H1 (cell line): ENCODE measurements at regions not wholly inside any gene's neighbourhood (a gene's known extent, or its start where the extent isn't known, plus 50 kb on each side); places are given as distances from the start of the nearest gene placed in this dataset.

Experiments
- CTCF ChIA-PET: fragments of 300-600 bp; sonication (Branson Sonifier 250); formaldehyde crosslinking; loops from one replicate; lab custom pipeline; 2021; ENCODE audit not compliant: partially characterized antibody; lab: Charles Lee
- POLR2A ChIA-PET: fragments of 300-600 bp; sonication (Branson Sonifier 250); formaldehyde crosslinking; loops from one replicate; lab custom pipeline; 2021; ENCODE audit warnings: inconsistent platforms; ENCODE audit not compliant: partially characterized antibody; lab: Charles Lee
- DNase-seq, 2 experiments: peaks; one replicate each; pipeline versions ENCODE4 v3.0.0 to v3.0.0-alpha.2; 2010 to 2022; ENCODE audit warnings: low spot score in 2 of 2, low read depth in 1 of 2, mixed read lengths in 1 of 2
- FAIRE-seq: peaks from 2 replicates; lab custom pipeline; 2011; peaks lifted over from hg19 to GRCh38; lab: Jason Lieb, UNC
- H2AFZ ChIP-seq: 2 replicates; pipeline ENCODE4 v1.8.1; 2012; ENCODE audit warnings: low read length, inconsistent platforms
- H2AK5ac ChIP-seq: 2 replicates; pipeline ENCODE4 v1.6.1; 2013; ENCODE audit warnings: low read depth, low read length
- H2BK120ac ChIP-seq: replicated peaks from 2 replicates; pipeline ENCODE3; 2013; ENCODE audit warnings: low read depth, low read length, inconsistent platforms
- H2BK12ac ChIP-seq: 2 replicates; pipeline ENCODE4 v1.6.1; 2013; ENCODE audit warnings: low read depth, low read length
- H2BK15ac ChIP-seq: 2 replicates; pipeline ENCODE4 v1.6.1; 2013; ENCODE audit warnings: low read length
- H2BK20ac ChIP-seq: 2 replicates; pipeline ENCODE4 v1.6.1; 2013; ENCODE audit warnings: low read length
- H2BK5ac ChIP-seq: 2 replicates; pipeline ENCODE4 v1.6.1; 2013; ENCODE audit warnings: low read depth, low read length
- H3K14ac ChIP-seq: 2 replicates; pipeline ENCODE4 v1.6.1; 2013; ENCODE audit warnings: inconsistent platforms; ENCODE audit not compliant: insufficient read length
- H3K18ac ChIP-seq: 2 replicates; pipeline ENCODE4 v1.6.1; 2013; ENCODE audit warnings: low read length; ENCODE audit errors: extremely low read depth
- H3K23ac ChIP-seq: 2 replicates; pipeline ENCODE4 v1.6.1; 2013; ENCODE audit warnings: inconsistent platforms; ENCODE audit not compliant: insufficient read length
- H3K23me2 ChIP-seq: 2 replicates; pipeline ENCODE4 v1.6.1; 2013; ENCODE audit warnings: low read depth, low read length
- H3K27ac ChIP-seq: 2 replicates; pipeline ENCODE4 v1.6.1; 2011; ENCODE audit warnings: low read depth, low read length, inconsistent platforms
- H3K27me3 ChIP-seq, 4 experiments: replicated peaks in 1 of 4; 1 replicate in 1 of 4; 2 replicates in 3 of 4; pipeline versions ENCODE4 v1.6.1 to v1.8.1; 2011 to 2013; ENCODE audit warnings: low read length in 3 of 4, mild to moderate bottlenecking in 3 of 4, inconsistent platforms in 2 of 4, mixed read lengths in 2 of 4, moderate library complexity in 1 of 4; ENCODE audit not compliant: control insufficient read depth in 3 of 4, insufficient read depth in 3 of 4; ENCODE audit errors: extremely low read depth in 1 of 4
- H3K36me3 ChIP-seq, 4 experiments: 2 replicates each; pipeline versions ENCODE4 v1.6.1 to v1.8.1; 2011 to 2013; ENCODE audit warnings: mild to moderate bottlenecking in 4 of 4, low read length in 3 of 4, moderate library complexity in 2 of 4, control low read depth in 1 of 4, inconsistent platforms in 1 of 4; ENCODE audit not compliant: insufficient read depth in 4 of 4, control insufficient read depth in 2 of 4
- H3K4ac ChIP-seq: replicated peaks from 2 replicates; pipeline ENCODE3; 2013; ENCODE audit warnings: low read length, low read depth, mixed read lengths, inconsistent platforms; ENCODE audit not compliant: insufficient read length
- H3K4me1 ChIP-seq, 4 experiments: replicated peaks in 1 of 4; 1 replicate in 1 of 4; 2 replicates in 3 of 4; pipeline versions ENCODE4 v1.6.1 to v1.8.1; 2011 to 2013; ENCODE audit warnings: low read length in 3 of 4, inconsistent platforms in 2 of 4, mixed read lengths in 1 of 4; ENCODE audit not compliant: insufficient read depth in 4 of 4, control insufficient read depth in 3 of 4
- H3K4me2 ChIP-seq, 2 experiments: 2 replicates each; pipeline versions ENCODE4 v1.6.1 to v1.8.1; 2011 to 2013; ENCODE audit warnings: low read depth in 2 of 2, low read length in 2 of 2, control low read depth in 1 of 2, inconsistent platforms in 1 of 2, mild to moderate bottlenecking in 1 of 2; ENCODE audit not compliant: insufficient read depth in 1 of 2
- H3K4me3 ChIP-seq, 4 experiments: fragments of 200-600, 300-600 bp in 1 of 4; sonication (generic), shearing (Covaris generic), sonication (Bioruptor Twin) in 1 of 4; 2 replicates each; pipeline versions ENCODE4 v1.5.1 to v1.8.1; 2011 to 2016; ENCODE audit warnings: low read length in 4 of 4, low read depth in 3 of 4, control low read depth in 2 of 4, inconsistent platforms in 2 of 4, mild to moderate bottlenecking in 2 of 4, mixed read lengths in 1 of 4, moderate library complexity in 1 of 4; ENCODE audit not compliant: insufficient read depth in 2 of 4; ENCODE audit errors: extremely low read depth in 1 of 4
- H3K56ac ChIP-seq: replicated peaks from 2 replicates; pipeline ENCODE3; 2013; ENCODE audit warnings: low read depth, mild to moderate bottlenecking, mixed read lengths, low read length, inconsistent platforms; ENCODE audit not compliant: insufficient read length
- H3K79me1 ChIP-seq: 2 replicates; pipeline ENCODE4 v1.6.1; 2013; ENCODE audit warnings: low read depth, low read length, control low read depth
- H3K79me2 ChIP-seq, 2 experiments: 2 replicates each; pipeline versions ENCODE4 v1.6.1 to v1.8.1; 2012 to 2013; ENCODE audit warnings: low read length in 2 of 2, mild to moderate bottlenecking in 2 of 2, inconsistent platforms in 1 of 2; ENCODE audit not compliant: insufficient read depth in 2 of 2, control insufficient read depth in 1 of 2
- H3K9ac ChIP-seq, 4 experiments: replicated peaks in 1 of 4; 1 replicate in 1 of 4; 2 replicates in 3 of 4; pipeline versions ENCODE4 v1.6.1 to v1.8.1; 2011 to 2013; ENCODE audit warnings: low read depth in 3 of 4, low read length in 3 of 4, control low read depth in 2 of 4, mild to moderate bottlenecking in 2 of 4, moderate library complexity in 2 of 4, inconsistent platforms in 1 of 4; ENCODE audit errors: extremely low read depth in 1 of 4
- H3K9me3 ChIP-seq, 2 experiments: 2 replicates each; pipeline versions ENCODE4 v1.6.1 to v1.8.1; 2012 to 2013; ENCODE audit warnings: mild to moderate bottlenecking in 2 of 2, moderate library complexity in 2 of 2, control low read depth in 1 of 2, inconsistent platforms in 1 of 2, low read depth in 1 of 2, low read length in 1 of 2, mixed read lengths in 1 of 2; ENCODE audit not compliant: insufficient read depth in 2 of 2
- H4K20me1 ChIP-seq, 2 experiments: replicated peaks in 1 of 2; 2 replicates each; pipeline versions ENCODE3 to v1.8.1; 2011 to 2013; ENCODE audit warnings: inconsistent platforms in 2 of 2, low read length in 2 of 2, mild to moderate bottlenecking in 1 of 2; ENCODE audit not compliant: insufficient read depth in 2 of 2, control insufficient read depth in 1 of 2
- H4K5ac ChIP-seq: 2 replicates; pipeline ENCODE4 v1.6.1; 2013; ENCODE audit warnings: low read length, low read depth, mixed read lengths, inconsistent platforms; ENCODE audit not compliant: insufficient read length
- H4K8ac ChIP-seq: 2 replicates; pipeline ENCODE4 v1.8.0; 2013; ENCODE audit warnings: mild to moderate bottlenecking, moderate library complexity, low read length, inconsistent platforms; ENCODE audit not compliant: insufficient read depth; ENCODE audit errors: extremely low read depth
- H4K91ac ChIP-seq: replicated peaks from 2 replicates; pipeline ENCODE3; 2013; ENCODE audit warnings: low read length, mixed read lengths, inconsistent platforms; ENCODE audit not compliant: insufficient read length
- ASH2L ChIP-seq: fragments of 200-600, 300-600 bp; sonication (generic); IDR thresholded peaks from one replicate; pipeline ENCODE4 v1.7.1; 2017; ENCODE audit warnings: low read length
- CBX8 ChIP-seq: fragments of 300-800, 300-1000 bp; sonication (generic); IDR thresholded peaks from 2 replicates; pipeline ENCODE4 v1.7.1; 2016; ENCODE audit warnings: low read depth, low read length, borderline replicate concordance
- CHD1 ChIP-seq: IDR thresholded peaks from 2 replicates; pipeline ENCODE4 v1.6.1; 2012; ENCODE audit warnings: low read depth, low read length, improper control_type of control experiment
- CTBP2 ChIP-seq: IDR thresholded peaks from 2 replicates; pipeline ENCODE4 v1.7.0; 2011; ENCODE audit warnings: borderline replicate concordance, mild to moderate bottlenecking, moderate library complexity, mixed read lengths, low read length; ENCODE audit not compliant: insufficient read depth, insufficient read length
- EGR1 ChIP-seq: IDR thresholded peaks from 2 replicates; pipeline ENCODE4 v1.6.1; 2011; ENCODE audit warnings: low read depth, low read length, borderline replicate concordance
- EZH2 ChIP-seq: fragments of 200-600 bp; sonication (generic); IDR thresholded peaks from 2 replicates; pipeline ENCODE4 v1.7.1; 2012; ENCODE audit warnings: low read depth, mild to moderate bottlenecking, moderate library complexity, low read length, inconsistent platforms; ENCODE audit not compliant: severe bottlenecking
- GTF2F1 ChIP-seq: IDR thresholded peaks from 2 replicates; pipeline ENCODE4 v1.6.1; 2012; ENCODE audit warnings: low read depth, low read length, improper control_type of control experiment, borderline replicate concordance
- KDM1A ChIP-seq: fragments of 200-600, 300-600 bp; sonication (generic); IDR thresholded peaks from 2 replicates; pipeline ENCODE4 v1.7.1; 2016; ENCODE audit warnings: mild to moderate bottlenecking, low read length, borderline replicate concordance
- RFX5 ChIP-seq: IDR thresholded peaks from 2 replicates; pipeline ENCODE4 v1.6.1; 2011; ENCODE audit warnings: low read depth, low read length, improper control_type of control experiment, borderline replicate concordance
- SAP30 ChIP-seq: fragments of 300-600 bp; sonication (generic); IDR thresholded peaks from 2 replicates; pipeline ENCODE4 v1.7.1; 2012; ENCODE audit warnings: low read length, moderate library complexity, mild to moderate bottlenecking, inconsistent platforms; ENCODE audit not compliant: insufficient read depth, insufficient replicate concordance
- SIRT6 ChIP-seq: IDR thresholded peaks from one replicate; pipeline ENCODE4 v1.7.1; 2012; ENCODE audit warnings: low read length, inconsistent platforms
- TAF1 ChIP-seq: IDR thresholded peaks from 2 replicates; pipeline ENCODE4 v1.6.1; 2011; ENCODE audit warnings: mild to moderate bottlenecking, low read depth, low read length
- TBP ChIP-seq: IDR thresholded peaks from 2 replicates; pipeline ENCODE4 v1.6.1; 2011; ENCODE audit warnings: low read depth, low read length, improper control_type of control experiment
- TCF12 ChIP-seq: IDR thresholded peaks from 2 replicates; pipeline ENCODE4 v1.6.1; 2011; ENCODE audit warnings: low read depth, mild to moderate bottlenecking, low read length
- WGBS, 2 experiments: shearing (Covaris generic) in 1 of 2; methylation state at CpG; one replicate each; pipeline versions ENCODE4 v1.1.6 to v1.1.7; 2013 to 2015; ENCODE audit warnings: low lambda C conversion rate in 2 of 2, mixed read lengths in 2 of 2, inconsistent platforms in 1 of 2, low coverage in 1 of 2, missing lambda C conversion rate in 1 of 2; ENCODE audit not compliant: insufficient replicate concordance in 2 of 2, insufficient coverage in 1 of 2, insufficient read length in 1 of 2; ENCODE audit errors: extremely low coverage in 1 of 2, missing lambda C conversion rate in 1 of 2; 5-methylcytosine and 5-hydroxymethylcytosine counted together
- TF ChIP-seq, protein P1 (sequence below): IDR thresholded peaks from 2 replicates; pipeline ENCODE4 v1.6.1; 2012; ENCODE audit warnings: inconsistent platforms

DNA sequence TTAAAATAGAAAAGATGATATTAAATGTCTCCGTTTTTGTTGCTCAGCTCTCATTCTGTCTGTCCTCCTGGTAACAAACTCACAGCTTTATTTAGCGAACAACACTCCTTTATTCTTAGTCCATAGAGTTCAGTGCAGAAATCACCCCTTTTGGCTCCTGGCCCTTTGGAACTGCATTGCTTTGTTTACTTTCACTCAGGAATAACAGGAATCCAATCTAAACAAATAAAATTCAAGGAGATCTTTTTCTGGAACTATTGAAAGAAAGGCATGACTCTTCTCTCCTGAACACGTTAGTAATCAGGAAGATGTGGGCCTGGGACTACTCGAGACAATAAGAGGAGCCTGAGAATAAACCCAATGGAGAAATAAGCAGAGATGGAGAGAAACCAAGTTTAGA lies 409.2 kb downstream of the DIPK2A start:
- Histone ChIP-seq H2BK12ac (no peak overlapping the region), H3K79me1 (no peaks in the 10 kb centered on the region), H3K4me2 (no peak overlapping the region), H2BK15ac (no peak overlapping the region), H4K20me1 (no peaks in the 10 kb centered on the region), H3K56ac (no peak overlapping the region), H4K8ac (no peak overlapping the region), H3K23me2 (no peaks in the 10 kb centered on the region), H3K4ac (no peak overlapping the region), H3K27ac (no peak overlapping the region), H3K79me2 (no peaks in the 10 kb centered on the region)
- no peak for FAIRE-seq
- no peak for TF ChIP-seq CHD1
- TF ChIP-seq, protein P1, sequence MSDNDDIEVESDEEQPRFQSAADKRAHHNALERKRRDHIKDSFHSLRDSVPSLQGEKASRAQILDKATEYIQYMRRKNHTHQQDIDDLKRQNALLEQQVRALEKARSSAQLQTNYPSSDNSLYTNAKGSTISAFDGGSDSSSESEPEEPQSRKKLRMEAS, result no peak
- no peak for TF ChIP-seq SAP30
- no peak for TF ChIP-seq TCF12
- no peak for TF ChIP-seq TBP
- TF ChIP-seq TAF1, result no peak
- TF ChIP-seq CBX8, result no peak
- no peak for TF ChIP-seq EGR1
- no peak for TF ChIP-seq ASH2L
- no peak for TF ChIP-seq SIRT6
- TF ChIP-seq GTF2F1, result no peak
- no peak for TF ChIP-seq KDM1A
- no peak for TF ChIP-seq CTBP2
- no peak for TF ChIP-seq RFX5
- no peak for TF ChIP-seq EZH2
- TF ChIP-seq, all 59 proteins: peak for 0
- Histone ChIP-seq H3K9me3 (no peaks in the 10 kb centered on the region), H3K4me3 (no peak overlapping the region), H3K18ac (no peak overlapping the region), H3K27me3 (no peaks in the 10 kb centered on the region), H3K9ac (no peak overlapping the region), H2BK5ac (no peak overlapping the region), H3K36me3 (no peaks in the 10 kb centered on the region), H2AFZ (no peak overlapping the region), H2BK20ac (no peak overlapping the region), H4K91ac (no peak overlapping the region), H4K5ac (no peak overlapping the region), H3K23ac (no peak overlapping the region), H3K4me1 (peaks cover 0 to 6% (median 0%) of the 10 kb centered on the region in 4 experiments; a peak in 1 of 7 replicates), H2BK120ac (no peak overlapping the region), H3K14ac (no peak overlapping the region), H2AK5ac (no peak overlapping the region)
- 87% methylated on average over 4 of the region's 4 CpGs; no CpG with 5 or more reads in 1 of the 2 experiments for WGBS, 2 experiments
- DNase-seq, result no peak
- POLR2A ChIA-PET, result no interaction called here
- CTCF ChIA-PET, result no interaction called here
